Ascending aorta (tissue), 2 donors: ENCODE measurements at regions not wholly inside any gene's neighbourhood (a gene's known extent, or its start where the extent isn't known, plus 50 kb on each side); places are given as distances from the start of the nearest gene placed in this dataset.

ENCODE experiments used
- DNase-seq, 2 donors: peaks; one replicate each; pipeline ENCODE4 v3.0.0-alpha.2; 2019; ENCODE audit warnings: low spot score in 2 of 2
- H3K27ac ChIP-seq, 2 donors: fragments of 200-600 bp; sonication (generic); one replicate each; pipeline ENCODE4 v1.5.1; 2016 to 2017; ENCODE audit warnings: mild to moderate bottlenecking in 1 of 2
- H3K27me3 ChIP-seq: fragments of 200-600 bp; sonication (generic); one replicate; pipeline ENCODE4 v1.5.1; 2017
- H3K36me3 ChIP-seq, 2 donors: fragments of 200-600 bp; sonication (generic); one replicate each; pipeline ENCODE4 v1.5.1; 2016
- H3K4me1 ChIP-seq, 2 donors: fragments of 200-600 bp; sonication (generic); one replicate each; pipeline ENCODE4 v1.5.1; 2016 to 2017; ENCODE audit warnings: mild to moderate bottlenecking in 1 of 2
- H3K4me3 ChIP-seq, 2 donors: fragments of 200-600 bp; sonication (generic); one replicate each; pipeline ENCODE4 v1.5.1; 2016 to 2017; ENCODE audit warnings: mild to moderate bottlenecking in 1 of 2
- H3K9me3 ChIP-seq, 2 donors: fragments of 200-600 bp; sonication (generic); one replicate each; pipeline ENCODE4 v1.5.1; 2016
- CTCF ChIP-seq, 3 experiments: fragments of 200-600 bp in 2 of 3; fragments of 450-650 bp in 1 of 3; sonication (generic) in 2 of 3; IDR thresholded peaks; one replicate each; pipeline ENCODE4 v1.5.1; 2016 to 2019; ENCODE audit warnings: antibody characterized with exemption in 3 of 3, mild to moderate bottlenecking in 1 of 3, moderate library complexity in 1 of 3
- intact Hi-C: fragments of 100-400 bp; cut with DNase I; formaldehyde crosslinking; loops from one replicate; pipeline ENCODE4 v1.15.1; 2023

GRCh38 chr1:80836505-80836904 lies 964.2 kb upstream of the ADGRL2 start:
- intact Hi-C loops = no loop called here
- Histone ChIP-seq H3K27me3 (no peaks in the 10 kb centered on the region), H3K4me3 (no peak overlapping the region), H3K36me3 (no peaks in the 10 kb centered on the region), H3K27ac (no peak overlapping the region), H3K4me1 (no peaks in the 10 kb centered on the region), H3K9me3 (no peaks in the 10 kb centered on the region)
- TF ChIP-seq CTCF (IDR thresholded peaks at IDR 0.05) = no peak
- DNase-seq = no peak

GRCh38 chr1:80827666-80828065 lies 973.1 kb upstream of the ADGRL2 start:
- no peaks in the 10 kb centered on the region for H3K36me3 ChIP-seq
- no peak overlapping the region for H3K27ac ChIP-seq
- no peaks in the 10 kb centered on the region for H3K27me3 ChIP-seq
- DNase-seq = no peak
- H3K4me3 ChIP-seq = no peak overlapping the region
- intact Hi-C loops = no loop called here
- H3K4me1 ChIP-seq = no peaks in the 10 kb centered on the region
- H3K9me3 ChIP-seq = no peaks in the 10 kb centered on the region
- no peak for TF ChIP-seq CTCF (IDR thresholded peaks at IDR 0.05)

- no peak for DNase-seq
- Histone ChIP-seq H3K4me3 (no peak overlapping the region), H3K9me3 (no peaks in the 10 kb centered on the region), H3K27me3 (no peaks in the 10 kb centered on the region), H3K36me3 (no peaks in the 10 kb centered on the region), H3K4me1 (no peaks in the 10 kb centered on the region), H3K27ac (no peak overlapping the region)
- TF ChIP-seq CTCF (IDR thresholded peaks at IDR 0.05) = no peak
- intact Hi-C loops = no loop called here
Observed at GRCh38 chr1:80825067-80825466, 975.7 kb upstream of the ADGRL2 start.

GRCh38 chr1:80818211-80818610 lies 982.5 kb upstream of the ADGRL2 start:
- no peaks in the 10 kb centered on the region for H3K36me3 ChIP-seq
- H3K9me3 ChIP-seq = no peaks in the 10 kb centered on the region
- no peaks in the 10 kb centered on the region for H3K4me1 ChIP-seq
- no peak for TF ChIP-seq CTCF (IDR thresholded peaks at IDR 0.05)
- intact Hi-C loops = no loop called here
- no peaks in the 10 kb centered on the region for H3K27me3 ChIP-seq
- no peak overlapping the region for H3K4me3 ChIP-seq
- H3K27ac ChIP-seq = no peak overlapping the region
- DNase-seq = no peak

- no peak overlapping the region for H3K4me3 ChIP-seq
- no peaks in the 10 kb centered on the region for H3K27me3 ChIP-seq
- H3K36me3 ChIP-seq = no peaks in the 10 kb centered on the region
- H3K9me3 ChIP-seq = no peaks in the 10 kb centered on the region
- no peak for TF ChIP-seq CTCF (IDR thresholded peaks at IDR 0.05)
- H3K4me1 ChIP-seq = no peaks in the 10 kb centered on the region
- no peak for DNase-seq
- H3K27ac ChIP-seq = no peak overlapping the region
- intact Hi-C loops = no loop called here
Observed at GRCh38 chr1:80807981-80808380, 992.8 kb upstream of the ADGRL2 start.

- H3K4me1 ChIP-seq = no peaks in the 10 kb centered on the region
- intact Hi-C loops = no loop called here
- H3K36me3 ChIP-seq = no peaks in the 10 kb centered on the region
- no peak overlapping the region for H3K27ac ChIP-seq
- no peak for DNase-seq
- H3K4me3 ChIP-seq = no peak overlapping the region
- H3K27me3 ChIP-seq = no peaks in the 10 kb centered on the region
- no peak for TF ChIP-seq CTCF (IDR thresholded peaks at IDR 0.05)
- no peaks in the 10 kb centered on the region for H3K9me3 ChIP-seq
Observed at GRCh38 chr1:80806431-80806830, 994.3 kb upstream of the ADGRL2 start.
